Thymus (tissue), 11 donors: ENCODE measurements at regions not wholly inside any gene's neighbourhood (a gene's known extent, or its start where the extent isn't known, plus 50 kb on each side); places are given as distances from the start of the nearest gene placed in this dataset.

Experiments used
- DNase-seq, 9 donors: peaks; one replicate each; pipeline ENCODE4 v3.0.0-alpha.2; 2013; ENCODE audit warnings: low spot score in 9 of 9, low read depth in 6 of 9, missing footprints in 1 of 9
- H3K27ac ChIP-seq, 2 donors: one replicate each; pipeline ENCODE4 v1.5.1; 2013; ENCODE audit warnings: control low read depth in 1 of 2, low read depth in 1 of 2, low read length in 1 of 2, mild to moderate bottlenecking in 1 of 2, moderate library complexity in 1 of 2
- H3K27me3 ChIP-seq, 2 donors: one replicate each; pipeline ENCODE4 v1.5.1; 2013; ENCODE audit warnings: low read length in 1 of 2; ENCODE audit not compliant: control insufficient read depth in 2 of 2, insufficient read depth in 1 of 2
- H3K36me3 ChIP-seq, 2 donors: one replicate each; pipeline ENCODE4 v1.5.1; 2013; ENCODE audit warnings: low read length in 1 of 2, mild to moderate bottlenecking in 1 of 2, moderate library complexity in 1 of 2; ENCODE audit not compliant: control insufficient read depth in 2 of 2, insufficient read depth in 2 of 2
- H3K4me1 ChIP-seq, 2 donors: one replicate each; pipeline ENCODE4 v1.5.1; 2013; ENCODE audit warnings: low read length in 2 of 2; ENCODE audit not compliant: control insufficient read depth in 2 of 2, insufficient read depth in 2 of 2
- H3K4me3 ChIP-seq, 2 donors: one replicate each; pipeline ENCODE4 v1.5.1; 2013; ENCODE audit warnings: low read length in 2 of 2, control low read depth in 1 of 2, mild to moderate bottlenecking in 1 of 2
- H3K9me3 ChIP-seq, 2 donors: one replicate each; pipeline ENCODE4 v1.5.1; 2013; ENCODE audit warnings: low read length in 1 of 2, mild to moderate bottlenecking in 1 of 2; ENCODE audit not compliant: control insufficient read depth in 2 of 2, insufficient read depth in 1 of 2
- WGBS: extraction: QIAGEN DNeasy Blood & Tissue Kit; methylation state at CpG from one replicate; pipeline ENCODE4 v1.1.7; 2013; 5-methylcytosine and 5-hydroxymethylcytosine counted together
- donor health status: healthy.

- 90% methylated on average over 7 of the region's 7 CpGs for WGBS
- no peak overlapping the region for H3K4me3 ChIP-seq
- no peak for DNase-seq
- no peaks in the 10 kb centered on the region for H3K9me3 ChIP-seq
- no peak overlapping the region for H3K27ac ChIP-seq
- H3K36me3 ChIP-seq: no peaks in the 10 kb centered on the region
- peaks cover 0 to 11% of the 10 kb centered on the region in 2 donors for H3K4me1 ChIP-seq
- H3K27me3 ChIP-seq: no peaks in the 10 kb centered on the region
Measured at GRCh38 chr9:27664121-27664779, 91.0 kb upstream of the C9orf72 start.

DNA sequence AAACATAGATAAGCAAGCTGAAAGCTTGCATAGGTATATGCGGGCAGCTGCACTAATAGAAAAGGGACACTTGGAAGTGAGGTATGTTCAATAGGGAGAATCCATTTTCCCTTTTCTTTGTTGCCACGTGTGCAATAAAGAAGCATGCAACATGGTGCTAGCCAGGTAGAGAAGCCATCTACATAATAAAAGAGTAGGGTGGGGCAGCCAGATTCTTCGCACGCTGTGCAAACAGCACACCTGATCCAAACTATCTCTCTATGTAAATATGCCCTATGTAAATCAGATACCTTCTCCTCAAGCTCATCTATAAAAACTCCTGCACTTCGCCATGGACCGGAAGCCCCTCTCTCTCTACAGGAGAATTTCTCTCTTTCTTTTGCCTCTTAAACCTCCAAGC is 91.9 kb upstream of the C9orf72 start:
- WGBS: 97% methylated on average over 6 of the region's 6 CpGs
- H3K4me3 ChIP-seq: no peak overlapping the region
- H3K27me3 ChIP-seq: no peaks in the 10 kb centered on the region
- no peak overlapping the region for H3K27ac ChIP-seq
- H3K4me1 ChIP-seq: peaks cover 0 to 11% of the 10 kb centered on the region in 2 donors
- no peaks in the 10 kb centered on the region for H3K9me3 ChIP-seq
- DNase-seq: no peak
- no peaks in the 10 kb centered on the region for H3K36me3 ChIP-seq

GRCh38 chr9:27668280-27668679 is 95.0 kb upstream of the C9orf72 start:
- no peaks in the 10 kb centered on the region for H3K27me3 ChIP-seq
- H3K27ac ChIP-seq: peak overlapping the region in 1 of 2 donors; percentile 6
- no peak overlapping the region for H3K4me3 ChIP-seq
- H3K9me3 ChIP-seq: no peaks in the 10 kb centered on the region
- H3K36me3 ChIP-seq: no peaks in the 10 kb centered on the region
- DNase-seq: no peak
- H3K4me1 ChIP-seq: peaks cover 0 to 11% of the 10 kb centered on the region in 2 donors

- WGBS: 97% methylated on average over 5 of the region's 5 CpGs
- no peaks in the 10 kb centered on the region for H3K27me3 ChIP-seq
- H3K27ac ChIP-seq: no peak overlapping the region
- H3K4me1 ChIP-seq: peaks cover 0 to 11% of the 10 kb centered on the region in 2 donors
- H3K9me3 ChIP-seq: no peaks in the 10 kb centered on the region
- DNase-seq: no peak
- no peak overlapping the region for H3K4me3 ChIP-seq
- no peaks in the 10 kb centered on the region for H3K36me3 ChIP-seq
Measured at GRCh38 chr9:27671636-27672035, 98.4 kb upstream of the C9orf72 start.

DNA sequence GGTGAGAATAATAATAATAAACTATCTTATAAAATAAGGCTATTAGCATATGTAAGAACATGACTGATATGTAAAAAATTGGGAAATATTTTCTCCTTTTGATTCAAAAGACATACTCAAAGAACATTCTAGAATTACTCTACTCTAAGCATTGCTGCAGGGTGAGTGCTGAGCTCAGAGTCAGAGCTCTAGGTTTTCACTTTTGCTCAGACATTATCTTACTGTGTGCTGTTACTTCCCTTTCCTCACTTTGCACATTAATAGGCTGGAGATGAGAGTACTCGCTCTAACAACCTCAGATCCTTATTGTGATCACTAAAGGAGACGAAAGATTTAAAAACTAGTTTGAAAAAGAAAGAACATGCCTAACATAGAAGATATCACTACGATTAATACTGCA is 99.4 kb upstream of the C9orf72 start:
- Histone ChIP-seq H3K27ac (no peak overlapping the region), H3K4me1 (peaks cover 0 to 5% of the 10 kb centered on the region in 2 donors), H3K9me3 (no peaks in the 10 kb centered on the region), H3K4me3 (no peak overlapping the region), H3K36me3 (no peaks in the 10 kb centered on the region), H3K27me3 (no peaks in the 10 kb centered on the region)
- DNase-seq: no peak
- WGBS: 84% methylated on average over 3 of the region's 3 CpGs

DNA sequence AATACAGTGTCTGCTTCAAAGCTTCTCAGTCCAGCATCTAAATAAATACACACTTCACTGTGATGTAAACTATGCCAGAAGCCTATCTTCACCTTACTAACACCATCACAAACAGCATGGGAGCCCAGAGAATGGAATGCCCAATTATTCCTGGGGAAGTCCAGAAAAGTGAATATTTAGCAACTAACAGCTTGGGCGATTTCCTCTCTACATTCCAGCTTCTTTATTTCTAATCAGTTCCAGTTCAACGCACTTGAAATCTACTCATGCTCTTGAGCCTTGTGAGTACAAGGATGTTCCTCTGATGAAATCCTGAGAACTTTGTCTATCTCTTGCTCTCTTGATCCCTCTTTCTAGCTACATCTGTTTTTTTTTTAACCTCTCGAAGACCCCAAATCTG is 100.4 kb upstream of the C9orf72 start:
- Histone ChIP-seq H3K4me1 (no peaks in the 10 kb centered on the region), H3K27ac (no peak overlapping the region), H3K4me3 (no peak overlapping the region), H3K9me3 (no peaks in the 10 kb centered on the region), H3K36me3 (no peaks in the 10 kb centered on the region), H3K27me3 (no peaks in the 10 kb centered on the region)
- 95% methylated on average over 3 of the region's 3 CpGs for WGBS
- DNase-seq: no peak

GRCh38 chr9:27675354-27675753 is 102.1 kb upstream of the C9orf72 start:
- Histone ChIP-seq H3K4me1 (no peaks in the 10 kb centered on the region), H3K27ac (no peak overlapping the region), H3K4me3 (no peak overlapping the region), H3K36me3 (no peaks in the 10 kb centered on the region), H3K27me3 (no peaks in the 10 kb centered on the region), H3K9me3 (no peaks in the 10 kb centered on the region)
- WGBS: 97% methylated on average over 6 of the region's 6 CpGs
- DNase-seq: no peak

DNA sequence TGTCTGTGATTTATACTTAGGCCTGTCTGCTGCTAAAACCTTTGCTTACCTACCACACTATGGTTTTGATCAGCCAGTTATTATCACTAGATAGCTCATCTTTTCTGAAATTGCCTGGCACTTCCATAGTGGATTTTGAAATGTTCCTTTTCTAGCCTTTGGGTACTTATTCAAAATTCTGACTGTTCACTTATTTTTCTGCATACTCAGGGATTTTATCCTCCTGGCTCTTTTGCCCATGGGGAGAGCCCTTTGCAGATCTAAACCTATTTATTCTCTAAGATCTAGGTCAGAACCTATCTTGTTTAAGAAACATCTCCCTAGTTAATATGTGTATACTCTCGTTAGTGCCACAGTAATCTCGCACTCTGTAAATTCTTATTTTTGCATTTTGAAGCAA is 103.5 kb upstream of the C9orf72 start:
- Histone ChIP-seq H3K4me3 (no peak overlapping the region), H3K36me3 (no peaks in the 10 kb centered on the region), H3K27ac (no peak overlapping the region), H3K4me1 (no peaks in the 10 kb centered on the region), H3K27me3 (no peaks in the 10 kb centered on the region), H3K9me3 (no peaks in the 10 kb centered on the region)
- no peak for DNase-seq
- 100% methylated on average over 2 of the region's 2 CpGs for WGBS

GRCh38 chr9:27679338-27679737 is 106.1 kb upstream of the C9orf72 start:
- Histone ChIP-seq H3K9me3 (no peaks in the 10 kb centered on the region), H3K36me3 (no peaks in the 10 kb centered on the region), H3K4me1 (no peaks in the 10 kb centered on the region), H3K27me3 (no peaks in the 10 kb centered on the region), H3K4me3 (no peak overlapping the region), H3K27ac (no peak overlapping the region)
- 93% methylated on average over 2 of the region's 2 CpGs for WGBS
- no peak for DNase-seq

- 96% methylated on average over 7 of the region's 7 CpGs for WGBS
Measured at GRCh38 chr9:27683181-27683580, 109.9 kb upstream of the C9orf72 start.

More at GRCh38 chr9:27683181-27683580, 109.9 kb upstream of the C9orf72 start:
- H3K27me3 ChIP-seq: no peaks in the 10 kb centered on the region
- H3K27ac ChIP-seq: no peak overlapping the region
- no peak overlapping the region for H3K4me3 ChIP-seq
- no peaks in the 10 kb centered on the region for H3K9me3 ChIP-seq
- H3K4me1 ChIP-seq: no peaks in the 10 kb centered on the region
- DNase-seq: no peak
- no peaks in the 10 kb centered on the region for H3K36me3 ChIP-seq
